ENCODE measurements at regions not wholly inside any gene's neighbourhood (a gene's known extent, or its start where the extent isn't known, plus 50 kb on each side); places are given as distances from the start of the nearest gene placed in this dataset.

DNA sequence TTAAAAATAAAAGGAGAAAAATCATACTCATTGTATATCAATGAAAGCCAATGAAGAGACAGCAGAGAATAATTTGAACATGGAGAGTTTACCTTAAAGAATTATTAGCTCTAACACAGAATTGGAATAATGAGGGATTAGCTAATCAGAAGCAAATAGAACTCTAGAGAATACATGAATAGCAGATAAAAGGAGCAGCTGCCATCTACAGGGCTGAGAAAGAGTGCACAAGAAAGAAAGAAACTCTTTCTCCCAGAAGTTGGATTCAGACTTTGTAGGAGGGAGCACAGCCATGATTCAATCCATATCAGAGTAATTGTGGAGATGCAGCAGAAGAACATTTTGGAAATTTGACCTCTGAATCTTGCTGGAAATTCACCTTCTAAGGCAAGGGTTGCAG is 1171.2 kb downstream of the PLA2G4A start:
- no peak for TF ChIP-seq POLR2AphosphoS5 (IDR thresholded peaks at IDR 0.05; ENCODE audit: borderline replicate concordance, low read depth, low read length)
- no peak for TF ChIP-seq EZH2 (IDR thresholded peaks at IDR 0.05)
- no peak for TF ChIP-seq FOXP2 (optimal IDR thresholded peaks at IDR 0.05; ENCODE audit: control extremely low read depth, extremely low read length, insufficient read depth)

All from SK-N-MC (cell line).